Stimulated activated naive CD4-positive, alpha-beta T cell treated with Interleukin-2 at 50 U/mL for 16 hours (primary cell): ENCODE measurements at regions not wholly inside any gene's neighbourhood (a gene's known extent, or its start where the extent isn't known, plus 50 kb on each side); places are given as distances from the start of the nearest gene placed in this dataset.

Source experiments
- DNase-seq: peaks from one replicate; lab custom pipeline; 2025; lab: John Stamatoyannopoulos, UW

DNA sequence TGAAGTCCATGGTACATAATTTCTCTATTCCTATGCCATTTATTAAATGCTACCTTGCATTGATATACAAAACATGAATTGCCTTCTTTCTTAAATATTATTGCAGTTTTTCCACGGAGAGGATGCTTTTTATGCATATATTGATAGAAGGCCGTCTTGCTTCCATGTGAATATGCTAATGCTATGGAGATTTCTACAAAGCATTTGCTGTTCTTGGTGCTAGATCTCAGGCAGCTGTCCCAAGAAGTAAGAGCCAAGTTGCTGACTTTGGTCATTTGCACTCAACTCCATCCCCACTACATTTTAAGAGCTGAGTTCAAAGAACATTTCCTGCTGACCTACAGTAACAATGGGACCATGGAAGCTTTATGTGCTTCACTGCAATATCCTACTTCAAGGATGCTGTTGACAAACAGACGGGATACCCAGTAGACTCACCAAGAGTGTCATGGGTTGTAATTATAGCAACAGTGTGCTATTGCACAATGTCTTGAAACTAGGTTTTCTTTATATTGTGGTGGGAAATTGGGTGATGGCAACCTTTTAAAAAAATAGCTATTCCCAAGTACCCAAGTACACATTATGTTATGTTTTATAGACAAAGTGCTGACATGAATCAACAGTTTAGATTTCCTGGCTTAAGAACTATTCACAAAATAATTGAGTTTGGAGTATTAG, 1172.4 kb upstream of the PIK3C3 start:
- DNase-seq: no peak

DNA sequence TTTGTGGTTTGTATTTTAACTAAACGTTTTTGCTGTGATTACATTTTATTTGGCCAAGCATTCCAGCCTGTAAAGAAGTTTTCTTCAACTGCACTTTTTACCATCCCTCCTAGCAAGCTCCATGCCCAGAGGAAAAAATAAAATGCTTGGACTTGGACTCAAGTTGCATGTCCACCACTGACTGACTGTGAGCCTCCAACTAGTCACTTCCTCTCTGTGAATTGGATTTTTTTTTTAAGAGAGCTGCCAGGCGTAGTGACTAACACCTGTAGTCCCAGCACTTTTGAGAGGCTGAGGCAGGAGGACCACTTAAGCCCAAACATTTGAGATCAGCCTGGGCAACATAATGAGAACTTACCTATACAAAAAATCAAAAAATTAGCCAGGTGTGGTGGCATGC, 1185.2 kb upstream of the PIK3C3 start:
- no peak for DNase-seq

DNA sequence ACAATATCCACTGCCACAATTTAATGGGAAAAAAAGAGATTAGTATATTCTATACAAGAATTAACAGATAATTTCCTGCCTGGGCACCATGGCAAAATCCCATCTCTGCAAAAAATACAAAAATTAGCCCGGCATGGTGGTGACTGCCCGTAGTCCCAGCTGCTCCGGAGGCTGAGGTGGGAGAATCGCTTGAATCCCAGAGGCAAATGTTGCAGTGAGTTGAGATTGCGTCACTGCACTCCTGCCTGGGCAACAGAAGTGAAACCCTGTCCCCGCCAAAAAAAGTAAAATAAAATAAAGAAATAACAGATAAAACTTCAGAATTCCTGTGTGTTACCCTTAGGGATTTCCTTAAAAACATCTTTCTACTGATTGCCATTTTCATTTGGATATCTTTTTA, 1194.8 kb upstream of the PIK3C3 start:
- DNase-seq: no peak

DNA sequence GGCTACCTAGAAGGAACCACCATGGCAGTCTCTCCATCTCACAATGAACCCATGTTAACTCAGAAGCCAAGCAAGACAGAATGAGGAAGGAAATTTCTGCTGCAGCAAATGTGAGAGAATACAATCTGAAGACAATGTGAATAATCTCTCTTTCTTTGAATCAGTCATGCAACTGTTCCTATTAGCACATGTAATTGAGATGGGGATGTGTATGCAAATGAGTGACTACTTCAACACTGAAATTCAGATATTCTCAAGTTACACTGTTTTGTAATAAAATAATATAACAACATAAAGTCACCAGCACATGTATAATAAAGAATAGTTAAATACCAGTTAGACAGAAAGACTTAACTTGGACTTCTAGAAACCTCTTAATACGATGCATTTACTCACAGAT, 1200.6 kb upstream of the PIK3C3 start:
- no peak for DNase-seq

DNA sequence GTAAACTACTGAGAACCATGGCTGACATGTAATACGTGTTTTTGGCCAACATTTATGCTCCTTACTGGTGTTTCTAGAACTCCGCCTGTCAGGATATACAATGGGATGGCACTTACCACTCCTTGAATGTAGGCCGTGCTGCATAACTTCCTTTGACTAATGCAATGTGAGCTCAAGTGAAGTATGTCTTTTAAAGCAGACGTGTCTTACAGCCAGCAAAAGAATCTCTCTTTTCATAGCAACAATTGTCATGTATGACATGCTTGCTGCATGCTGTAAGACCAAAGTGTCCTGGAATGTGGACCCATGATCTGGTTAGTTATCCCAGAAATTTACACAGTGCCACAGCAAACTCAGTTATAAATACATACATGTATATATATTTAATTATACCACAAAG, 1202.7 kb upstream of the PIK3C3 start:
- no peak for DNase-seq

DNA sequence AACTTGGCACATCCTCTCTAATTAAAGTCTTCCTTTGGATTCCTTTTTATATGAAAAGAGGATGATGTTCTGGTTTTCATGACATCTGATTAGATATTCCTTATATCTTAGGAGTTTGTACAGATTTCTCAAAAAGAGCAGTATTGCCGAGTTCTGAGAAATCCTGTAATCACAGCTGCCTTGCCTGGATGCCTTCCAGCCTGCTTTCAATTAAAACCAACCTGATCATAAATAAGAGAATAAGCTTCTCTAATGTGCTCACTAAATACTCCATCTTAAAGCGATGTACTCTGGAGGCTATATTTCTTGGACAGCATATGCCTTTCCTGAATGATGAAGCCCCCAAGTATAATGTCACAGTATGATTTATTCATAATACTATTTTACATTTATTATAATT, 1203.8 kb upstream of the PIK3C3 start:
- no peak for DNase-seq

DNA sequence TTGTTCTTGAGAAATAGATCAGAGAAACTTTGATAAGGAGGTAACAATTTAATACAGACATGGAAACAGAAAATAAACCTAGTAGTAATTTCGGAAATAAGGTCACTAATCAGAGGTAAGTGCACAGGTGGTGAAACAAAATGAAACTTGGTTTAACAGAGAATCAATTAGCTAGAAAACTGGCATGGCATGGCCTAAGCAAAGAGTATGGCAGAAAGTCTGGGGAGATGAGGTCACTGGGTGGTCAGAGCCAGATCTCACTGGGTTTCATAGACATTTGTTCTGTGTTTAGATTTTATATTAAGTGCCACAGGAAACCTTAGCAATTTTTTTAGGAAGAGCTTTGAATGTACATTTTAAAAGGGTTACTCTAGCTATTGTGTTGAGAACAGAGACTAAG, 1216.0 kb upstream of the PIK3C3 start:
- no peak for DNase-seq

DNA sequence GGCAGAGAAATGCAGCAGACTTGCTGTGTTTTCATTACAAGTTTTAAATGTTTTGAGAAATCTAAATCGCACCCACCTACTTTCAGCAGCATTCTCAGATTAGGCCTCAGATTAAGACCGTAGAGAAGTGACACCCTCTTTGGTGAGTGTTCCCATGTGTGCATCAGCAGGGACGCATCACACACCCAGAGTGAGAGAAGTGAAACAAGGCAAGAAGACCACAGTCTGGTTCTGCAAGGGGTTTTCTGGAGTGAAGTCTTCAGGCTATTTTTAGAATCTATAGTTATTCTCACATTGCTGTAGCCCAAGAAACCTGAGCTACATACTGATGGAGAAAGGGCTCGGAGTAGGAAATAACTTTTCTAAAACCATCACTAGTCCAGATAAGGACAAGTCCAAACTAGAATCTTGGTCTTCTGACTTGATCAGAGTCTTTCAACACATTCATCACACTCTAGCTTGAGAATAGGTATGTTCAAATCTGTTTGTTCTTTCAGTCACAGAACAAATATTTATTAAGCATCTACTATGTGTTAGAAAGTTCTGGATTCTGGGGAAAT, 1216.6 kb upstream of the PIK3C3 start:
- no peak for DNase-seq

DNA sequence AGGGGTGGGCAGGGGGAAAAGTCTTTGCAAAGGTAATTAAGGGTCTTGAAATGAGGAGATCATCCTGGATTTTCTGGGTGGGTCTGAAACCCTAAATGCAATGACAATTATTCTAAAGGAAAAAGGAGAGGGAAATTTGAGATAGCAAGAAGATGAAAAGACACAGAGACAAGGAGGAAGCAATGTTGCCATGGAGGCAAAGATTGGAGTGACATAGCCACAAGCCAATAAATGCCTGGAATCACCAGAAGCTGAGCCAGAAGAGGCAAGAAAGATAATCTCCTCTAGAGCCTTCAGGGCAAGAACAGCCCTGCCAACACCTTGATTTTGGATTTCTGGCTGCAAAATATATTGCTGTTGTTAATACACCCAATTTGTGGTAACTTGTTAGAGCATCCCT, 1246.3 kb upstream of the PIK3C3 start:
- no peak for DNase-seq

DNA sequence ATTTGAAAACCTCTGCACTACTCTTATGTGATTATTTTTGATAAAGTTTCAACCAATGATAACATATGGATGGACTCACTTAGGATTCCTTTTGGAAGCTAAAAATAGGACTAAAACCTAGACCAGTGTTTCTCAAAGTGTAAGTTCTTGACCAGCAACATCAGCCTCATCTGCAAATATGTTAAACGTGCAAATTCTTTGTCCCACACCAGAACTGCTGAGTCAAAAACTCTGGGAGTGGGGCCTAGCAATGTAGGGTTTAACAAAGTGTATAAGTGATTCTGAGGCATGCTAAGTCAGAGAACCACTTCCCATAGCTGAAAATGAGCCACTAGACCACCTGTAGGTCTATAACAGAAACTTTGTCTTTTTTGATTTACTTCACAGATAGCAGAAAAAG, 1247.2 kb upstream of the PIK3C3 start:
- DNase-seq: no peak

DNA sequence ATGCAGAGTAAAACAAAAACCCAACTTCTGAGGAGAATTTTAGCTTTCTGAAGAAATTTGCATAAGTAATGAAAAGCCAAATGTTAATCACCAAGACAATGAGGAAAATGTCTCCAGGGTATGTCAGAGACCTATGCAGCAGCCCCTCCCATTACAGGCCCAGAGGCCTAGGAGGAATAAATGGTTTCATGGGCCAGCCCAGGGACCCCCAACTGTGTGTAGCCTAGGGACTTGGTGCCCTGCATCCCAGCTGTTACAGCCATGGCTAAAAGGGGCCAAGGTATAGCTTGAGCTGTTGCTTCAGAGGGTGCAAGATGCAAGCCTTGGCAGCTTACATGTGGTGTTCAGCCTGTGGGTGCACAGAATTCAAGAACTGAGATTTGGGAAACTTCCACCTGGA, 1256.9 kb upstream of the PIK3C3 start:
- no peak for DNase-seq

DNA sequence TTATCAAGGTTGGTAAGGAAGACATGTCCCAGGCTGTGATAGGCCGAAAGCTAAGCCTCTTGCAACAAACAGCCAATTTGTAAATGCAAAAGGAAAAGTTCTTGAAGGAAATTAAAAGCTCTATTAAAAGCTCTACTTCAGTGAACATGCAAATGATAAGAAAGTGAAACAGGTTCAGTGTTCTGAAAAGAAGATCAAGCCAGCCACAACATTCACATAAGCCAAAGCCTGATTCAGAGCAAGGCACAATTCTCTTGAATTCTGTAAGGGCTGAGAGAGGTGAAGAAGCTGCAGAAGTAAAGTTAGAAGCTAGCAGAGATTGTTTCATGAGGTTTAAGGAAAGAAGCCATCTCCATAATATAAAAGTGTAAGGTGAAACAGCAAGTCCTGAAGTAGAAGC, 1259.5 kb upstream of the PIK3C3 start:
- no peak for DNase-seq

DNA sequence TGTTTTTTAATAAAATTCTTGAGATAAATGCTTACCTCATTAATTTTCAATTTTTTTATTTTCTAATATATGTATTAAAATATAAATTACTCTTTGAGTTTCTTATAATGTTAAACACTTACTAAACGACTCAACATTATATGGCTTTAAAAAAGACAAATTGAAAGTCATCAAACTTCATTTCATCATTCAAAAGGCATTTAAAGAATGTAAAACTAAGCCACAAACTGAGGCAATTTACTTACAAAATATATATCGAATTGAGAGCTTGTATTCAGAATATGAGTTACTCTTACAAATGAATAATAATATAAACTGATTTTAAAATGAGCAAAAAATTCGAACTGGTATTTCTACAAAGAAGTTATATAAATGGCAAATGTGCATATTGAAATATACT, 1262.2 kb upstream of the PIK3C3 start:
- DNase-seq: no peak

DNA sequence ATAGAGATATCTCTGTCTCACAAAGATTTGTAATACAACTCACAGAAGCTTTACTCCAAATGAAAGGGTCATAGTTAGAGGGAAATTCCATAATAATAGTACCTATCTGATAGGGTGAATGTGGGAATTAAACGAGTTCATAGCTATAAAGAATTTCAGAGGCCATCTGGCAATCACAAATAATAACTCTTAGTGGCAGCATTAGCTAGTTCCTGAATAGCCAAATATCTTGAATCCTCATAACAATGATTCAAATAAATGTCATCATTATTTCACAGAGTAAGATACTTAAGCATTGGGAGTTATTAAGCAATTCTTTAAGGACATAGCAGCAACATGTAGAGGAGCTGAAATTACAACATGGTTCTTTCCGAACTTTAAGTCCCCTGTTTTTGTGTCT, 1265.0 kb upstream of the PIK3C3 start:
- no peak for DNase-seq

DNA sequence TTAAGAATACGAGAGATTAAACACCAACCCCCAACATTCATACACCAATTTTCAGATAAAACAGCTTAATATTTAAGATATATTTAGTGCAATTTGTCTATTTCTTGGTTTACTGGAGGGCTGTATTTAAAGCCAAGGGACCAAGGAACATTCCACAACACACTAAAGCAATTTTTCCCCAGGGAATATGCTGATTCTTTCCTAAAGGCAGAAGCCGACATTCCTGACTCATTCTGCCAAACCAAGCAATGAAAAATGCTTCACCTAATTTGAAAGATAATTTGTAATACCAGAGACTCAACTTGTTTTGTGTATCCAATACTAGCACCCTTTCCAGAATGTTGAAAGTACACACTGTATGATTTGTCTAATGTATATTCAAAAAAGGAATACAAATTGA, 1267.6 kb upstream of the PIK3C3 start:
- DNase-seq: no peak

DNA sequence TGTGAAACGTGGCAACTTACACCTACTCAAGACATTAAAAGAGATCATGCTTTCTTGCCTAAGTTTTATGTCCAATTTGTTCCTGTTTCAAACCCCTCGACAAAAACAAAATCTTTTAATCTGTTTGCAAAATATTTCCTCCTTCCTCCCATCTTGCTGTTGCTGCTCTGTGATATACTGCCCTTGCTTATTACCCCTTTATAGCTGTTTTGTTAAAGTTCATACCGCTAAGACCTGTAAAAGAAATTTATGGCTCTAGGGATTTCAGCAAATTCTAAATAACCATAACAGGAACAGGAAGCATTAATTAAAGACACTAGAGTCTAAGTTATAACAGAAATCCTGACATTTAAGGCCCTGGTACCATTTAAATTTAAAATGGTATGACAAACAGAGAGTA, 1268.2 kb upstream of the PIK3C3 start:
- no peak for DNase-seq

DNA sequence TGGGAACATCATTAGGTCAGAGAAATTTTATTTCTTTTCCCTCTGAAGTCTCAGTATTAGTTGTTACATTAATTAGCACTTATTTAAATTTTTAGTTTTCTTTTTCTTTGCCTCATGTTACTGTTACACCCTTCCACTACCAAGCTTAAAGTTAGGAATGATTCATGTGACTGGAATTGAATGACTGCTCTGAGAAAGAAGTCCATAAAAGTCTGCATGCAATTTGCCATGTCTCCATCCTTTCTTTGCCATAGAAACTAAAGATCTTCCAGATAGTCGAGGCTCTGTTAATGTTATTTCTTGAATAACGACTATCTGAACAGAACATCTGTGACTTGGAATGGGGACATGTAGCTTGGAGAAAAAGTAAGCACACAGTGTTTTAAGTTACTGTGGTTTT, 1269.8 kb upstream of the PIK3C3 start:
- no peak for DNase-seq

DNA sequence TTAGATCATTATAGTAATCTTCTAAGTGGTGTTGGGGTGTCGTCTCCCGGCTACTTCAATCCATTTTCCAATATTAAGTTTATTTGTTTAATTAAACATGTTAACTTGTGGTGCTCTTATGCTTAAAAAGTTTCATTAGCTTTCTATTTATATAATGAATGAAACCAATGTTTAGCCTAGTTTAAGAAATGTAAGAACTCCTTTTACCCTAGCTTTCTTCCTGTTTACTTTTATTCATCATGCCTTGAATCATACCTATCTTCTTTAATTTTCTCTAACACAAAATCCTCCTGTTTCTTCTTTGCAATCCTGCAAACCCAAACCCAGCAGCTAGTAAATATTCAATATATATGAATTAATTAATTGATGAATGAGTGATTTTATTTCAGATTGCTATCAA, 1276.7 kb upstream of the PIK3C3 start:
- no peak for DNase-seq

DNA sequence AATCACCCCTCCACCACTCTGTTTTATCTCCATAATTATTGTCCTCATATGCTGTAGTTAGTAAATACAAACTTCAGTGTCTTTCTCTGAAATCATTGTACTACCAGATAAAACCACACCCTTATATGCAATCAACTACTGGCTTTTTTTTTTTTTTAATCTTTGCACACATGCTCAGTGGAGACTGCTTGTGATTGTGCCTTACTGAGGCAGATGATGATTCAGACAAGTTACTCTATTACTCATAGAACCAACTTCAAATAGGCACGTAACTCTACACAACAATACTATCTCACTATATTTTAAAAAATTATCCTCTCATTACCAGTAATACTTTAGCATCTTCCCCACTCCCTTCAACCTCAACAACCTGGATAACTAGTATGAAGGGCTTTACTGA, 1278.4 kb upstream of the PIK3C3 start:
- no peak for DNase-seq

DNA sequence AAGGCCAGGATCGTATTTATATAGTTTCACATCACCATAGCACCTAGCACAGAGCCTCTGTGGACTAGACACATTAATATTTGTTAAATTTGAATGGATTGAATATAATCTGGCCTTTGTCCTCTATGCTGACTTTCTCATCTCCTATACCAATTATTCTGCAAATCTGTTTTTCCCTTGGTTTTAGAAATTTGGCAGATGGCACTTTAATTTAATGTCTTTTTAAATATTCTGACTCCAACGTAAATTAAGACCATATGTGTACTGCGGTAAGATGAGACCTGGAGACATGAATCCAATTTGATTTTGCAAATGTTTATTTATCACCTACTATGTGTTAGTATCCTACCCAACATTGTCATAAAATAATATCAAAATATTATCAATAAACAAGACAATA, 1281.9 kb upstream of the PIK3C3 start:
- DNase-seq: no peak

DNA sequence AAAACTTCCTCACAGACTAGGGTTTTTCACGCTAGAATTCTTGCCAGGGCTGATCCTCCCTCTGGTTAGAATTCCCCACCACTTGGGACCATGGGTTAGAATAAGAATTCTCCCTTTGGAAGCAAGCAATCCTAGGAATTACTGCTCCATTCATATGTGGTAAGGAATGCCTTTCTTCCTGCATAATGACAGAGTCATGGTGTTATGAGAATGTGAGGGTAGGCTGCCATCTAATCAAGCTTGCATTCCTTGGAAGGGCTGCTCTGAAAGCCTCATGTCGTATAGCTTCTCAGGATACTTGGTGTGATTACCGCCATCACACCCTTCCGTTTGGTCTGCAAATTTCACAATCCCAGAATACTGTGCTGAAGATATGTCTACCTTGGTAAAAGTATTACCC, 1282.4 kb upstream of the PIK3C3 start:
- no peak for DNase-seq

DNA sequence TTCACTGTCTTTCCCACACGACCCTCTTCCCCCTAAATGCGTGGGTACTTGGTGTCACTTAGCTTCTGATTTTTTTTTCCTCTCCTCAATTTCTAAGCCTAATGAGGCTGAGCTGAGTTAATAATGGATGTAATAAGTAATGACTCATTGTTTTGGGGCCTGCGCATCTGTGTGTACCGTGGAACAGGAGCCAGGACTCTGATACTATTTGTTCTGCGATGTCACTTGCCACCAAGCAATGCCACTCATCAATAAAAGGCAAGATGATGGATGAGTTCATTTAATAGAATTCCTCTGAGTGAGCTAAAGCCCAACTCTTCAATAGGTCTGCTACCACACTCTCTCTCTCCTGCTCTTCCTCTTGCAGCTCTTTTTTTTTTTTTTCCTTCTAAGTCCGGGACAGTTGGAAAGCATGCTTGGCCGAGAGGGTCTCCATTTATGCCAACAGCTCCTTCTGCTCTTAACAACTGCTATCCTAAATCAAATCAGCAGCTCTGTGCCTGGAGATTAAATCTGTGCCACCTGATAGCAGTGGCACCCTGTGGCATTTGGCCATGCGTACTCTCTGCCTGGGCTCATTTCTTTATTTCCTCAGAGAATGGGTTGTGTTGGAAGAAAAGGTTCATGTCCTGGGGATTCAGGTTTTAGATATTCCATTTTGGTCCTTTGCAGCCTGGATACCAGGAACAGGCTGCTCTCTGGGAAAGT, 1284.2 kb upstream of the PIK3C3 start:
- DNase-seq: no peak

DNA sequence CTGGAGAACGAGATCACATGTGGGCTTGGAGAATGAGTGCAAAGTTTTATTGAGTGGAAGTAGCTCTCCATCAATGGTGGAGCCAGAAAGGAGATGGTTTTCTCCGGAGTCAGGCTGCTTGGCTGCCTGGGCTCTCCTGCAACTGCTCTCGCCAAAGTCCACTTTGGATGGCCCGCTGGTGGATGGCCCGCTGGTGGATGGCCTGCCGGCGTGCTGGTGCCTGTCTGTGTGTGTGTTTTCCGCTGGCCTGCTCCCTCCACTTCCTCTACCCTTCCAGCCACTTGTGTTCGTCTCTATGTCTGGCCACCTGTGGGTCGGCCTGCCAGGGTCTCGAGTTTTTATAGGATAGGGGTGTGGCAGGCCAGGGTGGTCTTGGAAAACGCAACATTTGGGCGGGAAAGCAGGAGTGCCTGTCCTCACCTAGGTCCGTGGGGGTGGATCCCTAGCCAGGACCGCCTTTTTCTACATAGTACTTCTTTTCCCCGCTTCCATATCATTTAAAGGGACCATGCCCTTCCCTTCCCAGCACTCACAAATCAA, 1292.1 kb upstream of the PIK3C3 start:
- DNase-seq: no peak

DNA sequence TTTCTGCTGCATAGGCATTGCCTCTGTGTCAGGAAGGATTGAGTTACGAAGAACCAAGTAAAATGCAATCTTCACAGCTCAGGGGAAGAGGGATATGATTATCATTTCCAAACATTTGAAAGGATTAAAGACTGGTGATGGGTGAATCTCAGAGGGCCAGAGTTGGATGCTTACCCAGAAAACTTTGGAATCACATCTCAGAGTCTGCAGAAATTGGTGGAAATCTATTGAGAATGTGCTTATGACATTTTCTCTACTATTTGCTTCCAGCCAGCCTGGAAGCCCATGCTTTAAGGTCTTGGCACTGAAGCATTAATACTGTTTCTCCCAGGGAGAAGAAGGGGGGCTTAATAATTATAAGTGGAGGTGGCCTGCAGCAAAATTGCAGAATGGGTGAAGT, 1301.4 kb upstream of the PIK3C3 start:
- no peak for DNase-seq
